ENCODE measurements at regions not wholly inside any gene's neighbourhood (a gene's known extent, or its start where the extent isn't known, plus 50 kb on each side); places are given as distances from the start of the nearest gene placed in this dataset.

GRCh38 chr12:115255962-115256361, 572.0 kb upstream of the TBX3 start:
- H3K4me1 ChIP-seq (ENCODE audit: insufficient read depth, low read length) = no peaks in the 10 kb centered on the region; the same call in 1 of the 2 replicates
- H3K27ac ChIP-seq (ENCODE audit: low read length) = no peak overlapping the region

GRCh38 chr12:115255257-115255656, 571.3 kb upstream of the TBX3 start:
- Histone ChIP-seq H3K9ac (ENCODE audit: low read depth, low read length) (no peak overlapping the region), H3K4me1 (ENCODE audit: insufficient read depth, low read length) (no peaks in the 10 kb centered on the region; the same call in 1 of the 2 replicates), H3K27ac (ENCODE audit: low read length) (no peak overlapping the region), H3K27me3 (ENCODE audit: insufficient read depth, low read length) (no peaks in the 10 kb centered on the region; the same call in 1 of the 2 replicates), H3K9me3 (ENCODE audit: insufficient read depth, low read depth, low read length) (no peaks in the 10 kb centered on the region), H3K4me3 (ENCODE audit: low read length) (no peak overlapping the region), H3K36me3 (ENCODE audit: insufficient read depth, low read depth, low read length) (no peaks in the 10 kb centered on the region)

More at GRCh38 chr12:115255962-115256361, 572.0 kb upstream of the TBX3 start:
- Histone ChIP-seq H3K9ac (ENCODE audit: low read depth, low read length) (no peak overlapping the region), H3K27me3 (ENCODE audit: insufficient read depth, low read length) (no peaks in the 10 kb centered on the region; the same call in 1 of the 2 replicates), H3K4me3 (ENCODE audit: low read length) (no peak overlapping the region), H3K9me3 (ENCODE audit: insufficient read depth, low read depth, low read length) (no peaks in the 10 kb centered on the region), H3K36me3 (ENCODE audit: insufficient read depth, low read depth, low read length) (no peaks in the 10 kb centered on the region)

- no peak overlapping the region for H3K27ac ChIP-seq (ENCODE audit: low read length)
- no peak overlapping the region for H3K9ac ChIP-seq (ENCODE audit: low read depth, low read length)
- H3K4me3 ChIP-seq (ENCODE audit: low read length) = no peak overlapping the region
- H3K36me3 ChIP-seq (ENCODE audit: insufficient read depth, low read depth, low read length) = no peaks in the 10 kb centered on the region
- H3K27me3 ChIP-seq (ENCODE audit: insufficient read depth, low read length) = no peaks in the 10 kb centered on the region; the same call in 1 of the 2 replicates
- no peaks in the 10 kb centered on the region; the same call in 1 of the 2 replicates for H3K4me1 ChIP-seq (ENCODE audit: insufficient read depth, low read length)
- H3K9me3 ChIP-seq (ENCODE audit: insufficient read depth, low read depth, low read length) = no peaks in the 10 kb centered on the region
Observed at GRCh38 chr12:115253049-115253448, 569.1 kb upstream of the TBX3 start.

GRCh38 chr12:115251727-115252126, 567.8 kb upstream of the TBX3 start:
- no peaks in the 10 kb centered on the region for H3K9me3 ChIP-seq (ENCODE audit: insufficient read depth, low read depth, low read length)

GRCh38 chr12:115249671-115250278, 565.8 kb upstream of the TBX3 start:
- no peak overlapping the region for H3K4me3 ChIP-seq (ENCODE audit: low read length)

More at GRCh38 chr12:115251727-115252126, 567.8 kb upstream of the TBX3 start:
- Histone ChIP-seq H3K4me1 (ENCODE audit: insufficient read depth, low read length) (no peaks in the 10 kb centered on the region; the same call in 1 of the 2 replicates), H3K36me3 (ENCODE audit: insufficient read depth, low read depth, low read length) (no peaks in the 10 kb centered on the region), H3K27ac (ENCODE audit: low read length) (no peak overlapping the region), H3K4me3 (ENCODE audit: low read length) (no peak overlapping the region), H3K27me3 (ENCODE audit: insufficient read depth, low read length) (no peaks in the 10 kb centered on the region; the same call in 1 of the 2 replicates), H3K9ac (ENCODE audit: low read depth, low read length) (no peak overlapping the region)

GRCh38 chr12:115245020-115245419, 561.0 kb upstream of the TBX3 start:
- no peaks in the 10 kb centered on the region for H3K27me3 ChIP-seq (ENCODE audit: insufficient read depth, low read length)
- no peak overlapping the region for H3K27ac ChIP-seq (ENCODE audit: low read length)

More at GRCh38 chr12:115249671-115250278, 565.8 kb upstream of the TBX3 start:
- no peaks in the 10 kb centered on the region; the same call in 1 of the 2 replicates for H3K4me1 ChIP-seq (ENCODE audit: insufficient read depth, low read length)
- H3K27me3 ChIP-seq (ENCODE audit: insufficient read depth, low read length) = no peaks in the 10 kb centered on the region; the same call in 1 of the 2 replicates
- no peaks in the 10 kb centered on the region for H3K36me3 ChIP-seq (ENCODE audit: insufficient read depth, low read depth, low read length)
- H3K9me3 ChIP-seq (ENCODE audit: insufficient read depth, low read depth, low read length) = no peaks in the 10 kb centered on the region
- H3K9ac ChIP-seq (ENCODE audit: low read depth, low read length) = no peak overlapping the region
- no peak overlapping the region for H3K27ac ChIP-seq (ENCODE audit: low read length)

GRCh38 chr12:115243933-115244628, 560.1 kb upstream of the TBX3 start:
- Histone ChIP-seq H3K27me3 (ENCODE audit: insufficient read depth, low read length) (no peaks in the 10 kb centered on the region), H3K4me1 (ENCODE audit: insufficient read depth, low read length) (no peaks in the 10 kb centered on the region), H3K27ac (ENCODE audit: low read length) (no peak overlapping the region), H3K36me3 (ENCODE audit: insufficient read depth, low read depth, low read length) (no peaks in the 10 kb centered on the region), H3K4me3 (ENCODE audit: low read length) (no peak overlapping the region), H3K9ac (ENCODE audit: low read depth, low read length) (no peak overlapping the region), H3K9me3 (ENCODE audit: insufficient read depth, low read depth, low read length) (no peaks in the 10 kb centered on the region)

More at GRCh38 chr12:115245020-115245419, 561.0 kb upstream of the TBX3 start:
- Histone ChIP-seq H3K4me1 (ENCODE audit: insufficient read depth, low read length) (no peaks in the 10 kb centered on the region), H3K4me3 (ENCODE audit: low read length) (no peak overlapping the region), H3K36me3 (ENCODE audit: insufficient read depth, low read depth, low read length) (no peaks in the 10 kb centered on the region), H3K9ac (ENCODE audit: low read depth, low read length) (no peak overlapping the region), H3K9me3 (ENCODE audit: insufficient read depth, low read depth, low read length) (no peaks in the 10 kb centered on the region)

- no peaks in the 10 kb centered on the region for H3K9me3 ChIP-seq (ENCODE audit: insufficient read depth, low read depth, low read length)
- H3K27me3 ChIP-seq (ENCODE audit: insufficient read depth, low read length) = no peaks in the 10 kb centered on the region
- H3K4me1 ChIP-seq (ENCODE audit: insufficient read depth, low read length) = peaks cover under 1% of the 10 kb centered on the region; the same call in 1 of the 2 replicates
Observed at GRCh38 chr12:115240251-115240650, 556.3 kb upstream of the TBX3 start.

GRCh38 chr12:115235880-115236279, 551.9 kb upstream of the TBX3 start:
- Histone ChIP-seq H3K4me3 (ENCODE audit: low read length) (no peak overlapping the region), H3K9ac (ENCODE audit: low read depth, low read length) (no peak overlapping the region), H3K9me3 (ENCODE audit: insufficient read depth, low read depth, low read length) (no peaks in the 10 kb centered on the region), H3K27ac (ENCODE audit: low read length) (no peak overlapping the region), H3K36me3 (ENCODE audit: insufficient read depth, low read depth, low read length) (no peaks in the 10 kb centered on the region), H3K4me1 (ENCODE audit: insufficient read depth, low read length) (peaks cover 19% of the 10 kb centered on the region; the same call in 1 of the 2 replicates), H3K27me3 (ENCODE audit: insufficient read depth, low read length) (no peaks in the 10 kb centered on the region)

More at GRCh38 chr12:115240251-115240650, 556.3 kb upstream of the TBX3 start:
- Histone ChIP-seq H3K4me3 (ENCODE audit: low read length) (no peak overlapping the region), H3K27ac (ENCODE audit: low read length) (no peak overlapping the region), H3K9ac (ENCODE audit: low read depth, low read length) (no peak overlapping the region), H3K36me3 (ENCODE audit: insufficient read depth, low read depth, low read length) (no peaks in the 10 kb centered on the region)

GRCh38 chr12:115233891-115234543, 550.0 kb upstream of the TBX3 start:
- Histone ChIP-seq H3K4me1 (ENCODE audit: insufficient read depth, low read length) (peaks cover 19% of the 10 kb centered on the region; the same call in 1 of the 2 replicates), H3K4me3 (ENCODE audit: low read length) (no peak overlapping the region), H3K27me3 (ENCODE audit: insufficient read depth, low read length) (no peaks in the 10 kb centered on the region), H3K9me3 (ENCODE audit: insufficient read depth, low read depth, low read length) (no peaks in the 10 kb centered on the region), H3K9ac (ENCODE audit: low read depth, low read length) (no peak overlapping the region), H3K27ac (ENCODE audit: low read length) (no peak overlapping the region), H3K36me3 (ENCODE audit: insufficient read depth, low read depth, low read length) (no peaks in the 10 kb centered on the region)

GRCh38 chr12:115232455-115233156, 548.6 kb upstream of the TBX3 start:
- no peak overlapping the region for H3K4me3 ChIP-seq (ENCODE audit: low read length)
- peaks cover 19% of the 10 kb centered on the region; the same call in 1 of the 2 replicates for H3K4me1 ChIP-seq (ENCODE audit: insufficient read depth, low read length)
- H3K36me3 ChIP-seq (ENCODE audit: insufficient read depth, low read depth, low read length) = no peaks in the 10 kb centered on the region
- no peaks in the 10 kb centered on the region for H3K27me3 ChIP-seq (ENCODE audit: insufficient read depth, low read length)
- H3K9me3 ChIP-seq (ENCODE audit: insufficient read depth, low read depth, low read length) = no peaks in the 10 kb centered on the region
- H3K27ac ChIP-seq (ENCODE audit: low read length) = no peak overlapping the region
- no peak overlapping the region for H3K9ac ChIP-seq (ENCODE audit: low read depth, low read length)

Measured in iPS-20b (cell line).